ENCODE measurements at regions not wholly inside any gene's neighbourhood (a gene's known extent, or its start where the extent isn't known, plus 50 kb on each side); places are given as distances from the start of the nearest gene placed in this dataset.

DNA sequence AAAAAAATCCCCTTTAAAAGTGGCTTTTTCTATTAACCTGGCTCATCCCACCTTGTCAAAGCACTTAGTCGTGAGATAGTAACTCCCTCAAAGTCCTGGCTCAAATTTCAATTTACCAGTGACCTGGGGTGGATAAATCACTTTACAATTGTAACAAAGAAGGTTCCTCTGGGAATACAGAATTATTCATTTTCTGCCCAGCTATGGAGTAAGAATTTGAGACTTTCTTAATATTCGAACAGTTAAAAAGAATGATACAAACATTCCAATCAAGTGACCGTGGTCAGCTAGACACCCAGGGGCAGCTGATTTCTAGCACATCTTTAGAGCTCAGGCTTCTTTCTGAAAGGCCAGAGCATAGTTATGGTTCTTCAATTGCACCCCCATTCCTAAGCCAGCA lies 291.0 kb upstream of the TGFBR2 start:
- no peaks in the 10 kb centered on the region for H4K20me1 ChIP-seq (ENCODE audit: low read depth, low read length)
- no peak overlapping the region for H3K4me3 ChIP-seq (ENCODE audit: insufficient read depth, low read length, poor library complexity, severe bottlenecking)
- H3K36me3 ChIP-seq (ENCODE audit: low read length) = no peaks in the 10 kb centered on the region; the same call in 1 of the 2 replicates
- H3K27me3 ChIP-seq (ENCODE audit: low read length) = no peaks in the 10 kb centered on the region
- no peak overlapping the region for H3K27ac ChIP-seq (ENCODE audit: low read depth, low read length)
- H3K9me2 ChIP-seq (replicated peaks; ENCODE audit: insufficient read depth, low read length) = no peaks in the 10 kb centered on the region
- H3F3A ChIP-seq (ENCODE audit: insufficient read depth) = no peaks in the 10 kb centered on the region
- H3K9me3 ChIP-seq (ENCODE audit: insufficient read depth, low read length) = no peaks in the 10 kb centered on the region
- H3K79me2 ChIP-seq (ENCODE audit: insufficient read depth, low read length) = no peaks in the 10 kb centered on the region
- no peak overlapping the region for H2AFZ ChIP-seq (ENCODE audit: low read depth, low read length, severe bottlenecking)
- H3K4me2 ChIP-seq (ENCODE audit: low read depth, low read length, poor library complexity, severe bottlenecking) = no peak overlapping the region
- TF ChIP-seq EZH2phosphoT487 (conservative IDR thresholded peaks at IDR 0.05; ENCODE audit: low read length) = no peak
- TF ChIP-seq, protein P1, sequence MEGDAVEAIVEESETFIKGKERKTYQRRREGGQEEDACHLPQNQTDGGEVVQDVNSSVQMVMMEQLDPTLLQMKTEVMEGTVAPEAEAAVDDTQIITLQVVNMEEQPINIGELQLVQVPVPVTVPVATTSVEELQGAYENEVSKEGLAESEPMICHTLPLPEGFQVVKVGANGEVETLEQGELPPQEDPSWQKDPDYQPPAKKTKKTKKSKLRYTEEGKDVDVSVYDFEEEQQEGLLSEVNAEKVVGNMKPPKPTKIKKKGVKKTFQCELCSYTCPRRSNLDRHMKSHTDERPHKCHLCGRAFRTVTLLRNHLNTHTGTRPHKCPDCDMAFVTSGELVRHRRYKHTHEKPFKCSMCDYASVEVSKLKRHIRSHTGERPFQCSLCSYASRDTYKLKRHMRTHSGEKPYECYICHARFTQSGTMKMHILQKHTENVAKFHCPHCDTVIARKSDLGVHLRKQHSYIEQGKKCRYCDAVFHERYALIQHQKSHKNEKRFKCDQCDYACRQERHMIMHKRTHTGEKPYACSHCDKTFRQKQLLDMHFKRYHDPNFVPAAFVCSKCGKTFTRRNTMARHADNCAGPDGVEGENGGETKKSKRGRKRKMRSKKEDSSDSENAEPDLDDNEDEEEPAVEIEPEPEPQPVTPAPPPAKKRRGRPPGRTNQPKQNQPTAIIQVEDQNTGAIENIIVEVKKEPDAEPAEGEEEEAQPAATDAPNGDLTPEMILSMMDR (IDR thresholded peaks at IDR 0.05; ENCODE audit: insufficient read depth, low read length, poor library complexity, severe bottlenecking) = no peak
- no peak overlapping the region for H3K9ac ChIP-seq (ENCODE audit: low read length)

DNA sequence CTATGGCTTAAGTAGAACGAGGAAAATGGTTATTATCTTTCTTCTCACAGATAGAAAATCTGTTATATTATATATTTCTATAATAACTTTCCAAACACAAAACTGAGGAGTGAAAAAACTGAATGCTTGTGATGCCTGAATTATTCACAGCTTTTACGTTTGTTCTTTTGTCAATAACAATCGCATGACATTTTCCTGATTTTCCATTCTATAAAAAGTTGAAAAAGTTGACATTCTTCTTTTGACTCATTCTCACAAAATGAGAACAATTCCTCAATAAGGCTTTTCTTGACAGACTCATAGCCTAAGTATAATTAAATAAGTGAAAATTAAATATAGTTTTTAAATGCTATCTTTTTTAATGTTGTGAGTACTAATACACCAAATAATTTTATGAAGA lies 288.8 kb upstream of the TGFBR2 start:
- no peaks in the 10 kb centered on the region for H3K79me2 ChIP-seq (ENCODE audit: insufficient read depth, low read length)
- H3K4me2 ChIP-seq (ENCODE audit: low read depth, low read length, poor library complexity, severe bottlenecking) = no peak overlapping the region
- H3K36me3 ChIP-seq (ENCODE audit: low read length) = no peaks in the 10 kb centered on the region; the same call in 1 of the 2 replicates
- H3K27me3 ChIP-seq (ENCODE audit: low read length) = no peaks in the 10 kb centered on the region
- no peaks in the 10 kb centered on the region for H3K9me3 ChIP-seq (ENCODE audit: insufficient read depth, low read length)
- no peak overlapping the region for H3K27ac ChIP-seq (ENCODE audit: low read depth, low read length)
- H2AFZ ChIP-seq (ENCODE audit: low read depth, low read length, severe bottlenecking) = no peak overlapping the region
- H3K4me3 ChIP-seq (ENCODE audit: insufficient read depth, low read length, poor library complexity, severe bottlenecking) = no peak overlapping the region
- H3K9ac ChIP-seq (ENCODE audit: low read length) = no peak overlapping the region
- no peaks in the 10 kb centered on the region for H4K20me1 ChIP-seq (ENCODE audit: low read depth, low read length)
- H3K9me2 ChIP-seq (replicated peaks; ENCODE audit: insufficient read depth, low read length) = no peaks in the 10 kb centered on the region
- no peaks in the 10 kb centered on the region for H3F3A ChIP-seq (ENCODE audit: insufficient read depth)
- no peak for TF ChIP-seq EZH2phosphoT487 (conservative IDR thresholded peaks at IDR 0.05; ENCODE audit: low read length)
- TF ChIP-seq, protein P1 (IDR thresholded peaks at IDR 0.05; ENCODE audit: insufficient read depth, low read length, poor library complexity, severe bottlenecking) = no peak

DNA sequence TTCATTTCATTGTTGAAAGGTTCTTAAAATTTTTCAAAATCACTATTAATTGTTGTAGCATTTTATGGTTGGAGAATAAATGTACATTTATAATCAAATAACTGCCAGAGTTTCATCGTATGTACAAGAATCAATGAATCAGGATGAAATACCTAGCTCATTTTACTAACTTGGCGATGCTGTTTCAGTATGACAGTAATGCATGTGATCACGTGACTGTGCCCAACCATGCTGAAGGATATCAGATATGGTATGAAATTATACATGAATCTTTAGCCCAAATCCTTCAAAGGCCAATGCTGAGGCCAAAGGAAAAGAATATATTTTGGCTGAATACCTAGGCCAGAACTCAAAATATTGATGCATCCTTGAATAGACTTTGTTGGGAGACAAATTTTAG lies 288.3 kb upstream of the TGFBR2 start:
- no peaks in the 10 kb centered on the region for H3K9me2 ChIP-seq (replicated peaks; ENCODE audit: insufficient read depth, low read length)
- no peak overlapping the region for H2AFZ ChIP-seq (ENCODE audit: low read depth, low read length, severe bottlenecking)
- H3K79me2 ChIP-seq (ENCODE audit: insufficient read depth, low read length) = no peaks in the 10 kb centered on the region
- no peak overlapping the region for H3K9ac ChIP-seq (ENCODE audit: low read length)
- no peak overlapping the region for H3K4me2 ChIP-seq (ENCODE audit: low read depth, low read length, poor library complexity, severe bottlenecking)
- no peak overlapping the region for H3K27ac ChIP-seq (ENCODE audit: low read depth, low read length)
- H3K27me3 ChIP-seq (ENCODE audit: low read length) = no peaks in the 10 kb centered on the region
- no peaks in the 10 kb centered on the region for H3K9me3 ChIP-seq (ENCODE audit: insufficient read depth, low read length)
- H3K4me3 ChIP-seq (ENCODE audit: insufficient read depth, low read length, poor library complexity, severe bottlenecking) = no peak overlapping the region
- no peaks in the 10 kb centered on the region for H3F3A ChIP-seq (ENCODE audit: insufficient read depth)
- H4K20me1 ChIP-seq (ENCODE audit: low read depth, low read length) = no peaks in the 10 kb centered on the region
- TF ChIP-seq, protein P1 (IDR thresholded peaks at IDR 0.05; ENCODE audit: insufficient read depth, low read length, poor library complexity, severe bottlenecking) = no peak
- TF ChIP-seq EZH2phosphoT487 (conservative IDR thresholded peaks at IDR 0.05; ENCODE audit: low read length) = no peak
- no peaks in the 10 kb centered on the region; the same call in 1 of the 2 replicates for H3K36me3 ChIP-seq (ENCODE audit: low read length)

Data from SU-DHL-6 (cell line).